Middle frontal gyrus (tissue), 1 donor: ENCODE measurements at regions not wholly inside any gene's neighbourhood (a gene's known extent, or its start where the extent isn't known, plus 50 kb on each side); places are given as distances from the start of the nearest gene placed in this dataset.
"Not testable (repeated sequence)": the region's sequence is repeated elsewhere in the genome, so short reads cannot be mapped to it uniquely, and the experiment has no call there.

Source experiments
- DNase-seq: peaks from one replicate; pipeline ENCODE4 v3.0.0-alpha.2; 2015; ENCODE audit warnings: low spot score; ENCODE audit errors: extremely low spot score

- DNase-seq, result no peak
Observed at GRCh38 chr3:157920822-157921700, 185.2 kb downstream of the SHOX2 start.

- DNase-seq, result no peak
Observed at GRCh38 chr3:157919319-157919887, 186.8 kb downstream of the SHOX2 start.

- no peak for DNase-seq
Observed at GRCh38 chr3:157918402-157918801, 187.8 kb downstream of the SHOX2 start.

GRCh38 chr3:157916672-157917071, 189.5 kb downstream of the SHOX2 start:
- DNase-seq, result no peak

GRCh38 chr3:157914882-157915281, 191.3 kb downstream of the SHOX2 start:
- no peak for DNase-seq

GRCh38 chr3:157913741-157914150, 192.5 kb downstream of the SHOX2 start:
- no peak for DNase-seq

GRCh38 chr3:157912514-157913451, 193.4 kb downstream of the SHOX2 start:
- no peak for DNase-seq

GRCh38 chr3:157906627-157907026, 199.6 kb downstream of the SHOX2 start:
- DNase-seq, result no peak

- no peak for DNase-seq
Observed at GRCh38 chr3:157905885-157906284, 200.3 kb downstream of the SHOX2 start.

- DNase-seq, result not testable (repeated sequence)
Observed at GRCh38 chr3:157902680-157903079, 203.5 kb downstream of the SHOX2 start.

- DNase-seq, result no peak
Observed at GRCh38 chr3:157888040-157888439, 218.2 kb downstream of the SHOX2 start.

- no peak for DNase-seq
Observed at GRCh38 chr3:157876556-157876955, 229.7 kb downstream of the SHOX2 start.

GRCh38 chr3:157872902-157873301, 233.3 kb downstream of the SHOX2 start:
- DNase-seq, result no peak

GRCh38 chr3:157871838-157872460, 234.3 kb downstream of the SHOX2 start:
- DNase-seq, result no peak

GRCh38 chr3:157871248-157871647, 235.0 kb downstream of the SHOX2 start:
- DNase-seq, result no peak

- no peak for DNase-seq
Observed at GRCh38 chr3:157868946-157869345, 237.3 kb downstream of the SHOX2 start.

GRCh38 chr3:157868196-157868595, 238.0 kb downstream of the SHOX2 start:
- no peak for DNase-seq

- no peak for DNase-seq
Observed at GRCh38 chr3:157865352-157866000, 240.7 kb downstream of the SHOX2 start.

- no peak for DNase-seq
Observed at GRCh38 chr3:157861076-157861765, 245.0 kb downstream of the SHOX2 start.

- no peak for DNase-seq
Observed at GRCh38 chr3:157859541-157859940, 246.7 kb downstream of the SHOX2 start.
